Endothelial cell of umbilical vein (primary cell): ENCODE measurements at regions not wholly inside any gene's neighbourhood (a gene's known extent, or its start where the extent isn't known, plus 50 kb on each side); places are given as distances from the start of the nearest gene placed in this dataset.

ENCODE experiments used
- BruUV-seq: library from RNA; stranded (reverse); fragments of 400-500 nt; replicated peaks from 2 replicates; lab custom pipeline; 2021; lab: Mats Ljungman, UMichigan
- CTCF ChIA-PET: fragments of 300-600, 350-600 bp; sonication (Branson Sonifier 250); formaldehyde crosslinking; loops from one replicate; lab custom pipeline; 2021; ENCODE audit warnings: antibody characterized with exemption, inconsistent platforms; lab: Charles Lee
- POLR2A ChIA-PET: fragments of 300-600, 350-600 bp; sonication (Branson Sonifier 250); formaldehyde crosslinking; loops from one replicate; lab custom pipeline; 2021; ENCODE audit warnings: antibody characterized with exemption, inconsistent platforms; lab: Charles Lee
- DNase-seq: peaks from one replicate; pipeline ENCODE4 v3.0.0-alpha.2; 2011; ENCODE audit warnings: low read depth, low spot score
- FAIRE-seq: peaks from 2 replicates; lab custom pipeline; 2011; peaks lifted over from hg19 to GRCh38; lab: Jason Lieb, UNC
- H2AFZ ChIP-seq: 2 replicates; pipeline ENCODE4 v1.6.0; 2012; ENCODE audit warnings: low read depth, low read length, control low read depth, inconsistent platforms
- H3K27ac ChIP-seq: 2 replicates; pipeline ENCODE4 v1.5.1; 2011; ENCODE audit warnings: low read depth, mild to moderate bottlenecking, control low read depth, low read length, moderate library complexity; ENCODE audit not compliant: insufficient read depth
- H3K27me3 ChIP-seq, 2 experiments: 2 replicates each; pipeline versions ENCODE4 v1.6.0 to v1.6.1; 2011; ENCODE audit warnings: low read length in 2 of 2, mixed read lengths in 1 of 2; ENCODE audit not compliant: control insufficient read depth in 2 of 2, insufficient read depth in 2 of 2
- H3K36me3 ChIP-seq, 2 experiments: 2 replicates in 1 of 2; 3 replicates in 1 of 2; pipeline ENCODE4 v1.5.1; 2011; ENCODE audit warnings: low read length in 2 of 2, mild to moderate bottlenecking in 1 of 2, moderate library complexity in 1 of 2; ENCODE audit not compliant: control insufficient read depth in 2 of 2, insufficient read depth in 2 of 2; ENCODE audit errors: extremely low read depth in 1 of 2
- H3K4me1 ChIP-seq: 3 replicates; pipeline ENCODE4 v1.5.1; 2011; ENCODE audit warnings: mild to moderate bottlenecking, low read length; ENCODE audit not compliant: control insufficient read depth, insufficient read depth; ENCODE audit errors: extremely low read depth
- H3K4me2 ChIP-seq: 2 replicates; pipeline ENCODE4 v1.6.1; 2011; ENCODE audit warnings: low read length, control low read depth, mixed read lengths; ENCODE audit not compliant: insufficient read depth
- H3K4me3 ChIP-seq, 3 experiments: fragments of 200-600 bp in 1 of 3; sonication (generic), shearing (Covaris generic) in 1 of 3; replicated peaks in 1 of 3; 2 replicates each; pipeline ENCODE4 v1.5.1; 2011 to 2016; ENCODE audit warnings: control low read depth in 3 of 3, low read length in 3 of 3, mild to moderate bottlenecking in 2 of 3, inconsistent platforms in 1 of 3, low read depth in 1 of 3, moderate library complexity in 1 of 3; ENCODE audit not compliant: insufficient read depth in 1 of 3
- H3K79me2 ChIP-seq: 2 replicates; pipeline ENCODE4 v1.6.0; 2012; ENCODE audit warnings: low read length, inconsistent platforms; ENCODE audit not compliant: control insufficient read depth, insufficient read depth
- H3K9ac ChIP-seq: replicated peaks from 2 replicates; pipeline ENCODE3; 2011; ENCODE audit warnings: low read length, control low read depth; ENCODE audit not compliant: insufficient read depth; ENCODE audit errors: extremely low read depth
- H3K9me1 ChIP-seq: replicated peaks from 3 replicates; pipeline ENCODE4 v1.6.0; 2011; ENCODE audit warnings: mild to moderate bottlenecking, low read length; ENCODE audit not compliant: control insufficient read depth, insufficient read depth; ENCODE audit errors: extremely low read depth
- H3K9me3 ChIP-seq: replicated peaks from 2 replicates; pipeline ENCODE4 v1.5.1; 2012; ENCODE audit warnings: low read length, inconsistent platforms; ENCODE audit not compliant: control insufficient read depth, insufficient read depth
- H4K20me1 ChIP-seq: replicated peaks from 2 replicates; pipeline ENCODE3; 2011; ENCODE audit warnings: mild to moderate bottlenecking, low read length; ENCODE audit not compliant: control insufficient read depth, insufficient read depth; ENCODE audit errors: extremely low read depth
- CTCF ChIP-seq, 2 donors: IDR thresholded peaks; 1 replicate in 1 of 2; 2 replicates in 1 of 2; pipeline ENCODE4 v1.5.1; 2011; ENCODE audit warnings: low read length in 2 of 2, mild to moderate bottlenecking in 2 of 2, moderate library complexity in 2 of 2, control low read depth in 1 of 2, inconsistent platforms in 1 of 2, low read depth in 1 of 2; ENCODE audit not compliant: insufficient read depth in 1 of 2; ENCODE audit errors: extremely low read depth in 1 of 2
- EZH2 ChIP-seq: IDR thresholded peaks from 2 replicates; pipeline ENCODE4 v1.6.1; 2012; ENCODE audit warnings: borderline replicate concordance, low read depth, mild to moderate bottlenecking, moderate library complexity, low read length, inconsistent platforms; ENCODE audit not compliant: severe bottlenecking
- FOS ChIP-seq: IDR thresholded peaks from 2 replicates; pipeline ENCODE4 v1.6.1; 2011; ENCODE audit warnings: mild to moderate bottlenecking, low read length, moderate library complexity, borderline replicate concordance; ENCODE audit not compliant: insufficient read depth
- GATA2 ChIP-seq: IDR thresholded peaks from 2 replicates; pipeline ENCODE4 v1.7.0; 2011; ENCODE audit warnings: low read depth, mild to moderate bottlenecking, moderate library complexity, mixed read lengths, low read length; ENCODE audit not compliant: insufficient read length, insufficient read depth
- JUN ChIP-seq: IDR thresholded peaks from 2 replicates; pipeline ENCODE4 v1.6.1; 2011; ENCODE audit warnings: borderline replicate concordance, low read depth; ENCODE audit not compliant: insufficient read length, insufficient read depth
- MAX ChIP-seq: IDR thresholded peaks from 2 replicates; pipeline ENCODE4 v1.6.1; 2011; ENCODE audit not compliant: insufficient read depth, insufficient read length
- MYC ChIP-seq: IDR thresholded peaks from one replicate; pipeline ENCODE4 v1.6.1; 2011; ENCODE audit warnings: mild to moderate bottlenecking, low read depth, low read length
- POLR2A ChIP-seq: IDR thresholded peaks from 2 replicates; pipeline ENCODE4 v1.6.1; 2012; ENCODE audit warnings: low read depth, mild to moderate bottlenecking, control low read depth, low read length
- POLR2AphosphoS5 ChIP-seq: IDR thresholded peaks from 2 replicates; pipeline ENCODE4 v1.6.1; 2012; ENCODE audit warnings: low read depth, mild to moderate bottlenecking, control low read depth, low read length, moderate library complexity; ENCODE audit not compliant: insufficient read depth
- dilution Hi-C: fragments of 300-500 bp; cut with MboI; formaldehyde crosslinking; loops from one replicate; pipeline ENCODE4 v1.15.0; 2019; ENCODE audit warnings: low sequenced_read_pairs; ENCODE audit not compliant: extremely low pct_ligation_motif_present
- intact Hi-C: fragments of 100-400 bp; cut with micrococcal nuclease; formaldehyde crosslinking; loops from one replicate; pipeline ENCODE4 v1.10.0; 2022

GRCh38 chr12:130083734-130084133 lies 78.5 kb upstream of the FZD10 start:
- no peak overlapping the region for H3K9ac ChIP-seq
- intact Hi-C loops (no loop called here), dilution Hi-C loops (no loop called here)
- no peak overlapping the region for H3K4me2 ChIP-seq
- no peaks in the 10 kb centered on the region for H3K4me1 ChIP-seq
- no peak overlapping the region for H2AFZ ChIP-seq
- H3K79me2 ChIP-seq: no peaks in the 10 kb centered on the region
- no peaks in the 10 kb centered on the region for H3K9me1 ChIP-seq
- TF ChIP-seq GATA2 (no peak), POLR2A (no peak), FOS (no peak), POLR2AphosphoS5 (no peak)
- ChIA-PET POLR2A (no interaction called here), CTCF (no interaction called here)
- H3K4me3 ChIP-seq: no peak overlapping the region
- no peaks in the 10 kb centered on the region for H3K36me3 ChIP-seq
- H3K9me3 ChIP-seq: peaks cover 7% of the 10 kb centered on the region
- FAIRE-seq (no peak), DNase-seq (no peak)
- no peaks in the 10 kb centered on the region for H3K27me3 ChIP-seq
- no peak overlapping the region for H3K27ac ChIP-seq
- BruUV-seq: no TSS peak
- H4K20me1 ChIP-seq: no peaks in the 10 kb centered on the region

- FAIRE-seq: no peak
- ChIA-PET CTCF (no interaction called here), POLR2A (no interaction called here)
- Histone ChIP-seq H4K20me1 (no peaks in the 10 kb centered on the region), H3K79me2 (no peaks in the 10 kb centered on the region), H3K4me1 (no peaks in the 10 kb centered on the region), H3K36me3 (no peaks in the 10 kb centered on the region), H3K27me3 (no peaks in the 10 kb centered on the region), H3K9ac (no peak overlapping the region), H3K4me2 (no peak overlapping the region), H3K9me1 (no peaks in the 10 kb centered on the region), H3K27ac (no peak overlapping the region), H3K9me3 (peaks cover 7% of the 10 kb centered on the region), H3K4me3 (no peak overlapping the region), H2AFZ (no peak overlapping the region)
- no peak for DNase-seq
- intact Hi-C loops: no loop called here
- dilution Hi-C loops: no loop called here
- no TSS peak for BruUV-seq
- no peak for TF ChIP-seq JUN
- TF ChIP-seq GATA2: no peak
- TF ChIP-seq MYC: no peak
- no peak for TF ChIP-seq MAX
- TF ChIP-seq FOS: no peak
- no peak for TF ChIP-seq POLR2A
- no peak for TF ChIP-seq EZH2
- TF ChIP-seq POLR2AphosphoS5: no peak
- TF ChIP-seq CTCF (IDR thresholded peaks at IDR 0.05; ENCODE audit: extremely low read depth in 1 of 2, insufficient read depth in 1 of 2, low read depth in 1 of 2, low read length in 2 of 2): no peak
Measured at GRCh38 chr12:130084359-130084758, 77.9 kb upstream of the FZD10 start.
